AG09319 (cell line): ENCODE measurements at regions not wholly inside any gene's neighbourhood (a gene's known extent, or its start where the extent isn't known, plus 50 kb on each side); places are given as distances from the start of the nearest gene placed in this dataset.

Source experiments
- DNase-seq: peaks from one replicate; pipeline ENCODE4 v3.0.0-alpha.2; 2010; ENCODE audit warnings: low read depth; ENCODE audit errors: extremely low read depth
- TF ChIP-seq, protein P1 (sequence below): IDR thresholded peaks from 2 replicates; pipeline ENCODE4 v1.5.1; 2011; ENCODE audit warnings: low read depth, mild to moderate bottlenecking, inconsistent platforms, low read length, moderate library complexity

GRCh38 chr14:38040411-38040810, 167.3 kb upstream of the SSTR1 start:
- DNase-seq, result no peak
- TF ChIP-seq, protein P1, sequence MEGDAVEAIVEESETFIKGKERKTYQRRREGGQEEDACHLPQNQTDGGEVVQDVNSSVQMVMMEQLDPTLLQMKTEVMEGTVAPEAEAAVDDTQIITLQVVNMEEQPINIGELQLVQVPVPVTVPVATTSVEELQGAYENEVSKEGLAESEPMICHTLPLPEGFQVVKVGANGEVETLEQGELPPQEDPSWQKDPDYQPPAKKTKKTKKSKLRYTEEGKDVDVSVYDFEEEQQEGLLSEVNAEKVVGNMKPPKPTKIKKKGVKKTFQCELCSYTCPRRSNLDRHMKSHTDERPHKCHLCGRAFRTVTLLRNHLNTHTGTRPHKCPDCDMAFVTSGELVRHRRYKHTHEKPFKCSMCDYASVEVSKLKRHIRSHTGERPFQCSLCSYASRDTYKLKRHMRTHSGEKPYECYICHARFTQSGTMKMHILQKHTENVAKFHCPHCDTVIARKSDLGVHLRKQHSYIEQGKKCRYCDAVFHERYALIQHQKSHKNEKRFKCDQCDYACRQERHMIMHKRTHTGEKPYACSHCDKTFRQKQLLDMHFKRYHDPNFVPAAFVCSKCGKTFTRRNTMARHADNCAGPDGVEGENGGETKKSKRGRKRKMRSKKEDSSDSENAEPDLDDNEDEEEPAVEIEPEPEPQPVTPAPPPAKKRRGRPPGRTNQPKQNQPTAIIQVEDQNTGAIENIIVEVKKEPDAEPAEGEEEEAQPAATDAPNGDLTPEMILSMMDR, result no peak

DNA sequence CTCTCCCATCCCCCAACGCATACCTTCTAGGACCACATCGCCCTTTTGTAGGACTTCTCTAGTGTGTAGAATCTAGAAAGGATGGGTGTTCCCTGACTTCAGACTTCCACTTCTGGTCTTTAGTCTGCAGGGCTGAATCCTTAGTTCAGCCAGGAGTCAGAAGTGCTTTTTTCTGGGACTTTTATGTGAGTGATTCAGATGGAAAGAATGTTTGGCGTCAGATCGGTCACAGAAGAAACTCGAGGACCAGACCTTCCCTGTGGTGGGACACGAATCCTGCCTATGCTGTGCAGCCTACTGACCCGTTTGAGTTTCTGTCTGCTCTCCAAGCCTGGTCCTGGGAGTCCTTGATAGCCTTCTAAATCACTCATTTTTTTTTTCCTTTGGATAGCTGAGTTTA, 165.4 kb upstream of the SSTR1 start:
- TF ChIP-seq, protein P1, result no peak

GRCh38 chr14:38044710-38045109, 163.0 kb upstream of the SSTR1 start:
- TF ChIP-seq, protein P1, result no peak
- no peak for DNase-seq

More for the DNA sequence above, 165.4 kb upstream of the SSTR1 start:
- DNase-seq, result no peak

DNA sequence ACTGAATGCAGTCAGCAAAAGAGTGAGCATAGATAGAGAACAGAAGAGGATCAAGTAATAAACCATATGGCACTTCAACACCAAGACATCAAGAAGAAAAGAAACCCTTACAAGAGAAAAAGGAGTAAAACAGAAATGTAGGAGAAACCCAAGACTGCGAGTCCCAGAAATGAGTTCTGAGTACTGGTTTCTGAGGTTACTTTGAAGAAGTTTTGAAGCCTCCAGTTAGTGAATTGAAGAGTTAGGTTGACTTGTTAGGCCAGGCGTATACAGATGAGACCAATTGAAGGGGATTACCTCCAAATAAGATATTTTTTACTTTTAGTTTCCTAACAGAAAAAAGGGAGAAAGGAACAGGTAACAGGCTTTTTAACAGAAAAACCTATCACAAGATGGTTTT, 162.2 kb upstream of the SSTR1 start:
- TF ChIP-seq, protein P1, result no peak
- no peak for DNase-seq

- no peak for DNase-seq
- TF ChIP-seq, protein P1, result no peak
These were observed 161.5 kb upstream of the SSTR1 start for GRCh38 chr14:38046160-38046559.

DNA sequence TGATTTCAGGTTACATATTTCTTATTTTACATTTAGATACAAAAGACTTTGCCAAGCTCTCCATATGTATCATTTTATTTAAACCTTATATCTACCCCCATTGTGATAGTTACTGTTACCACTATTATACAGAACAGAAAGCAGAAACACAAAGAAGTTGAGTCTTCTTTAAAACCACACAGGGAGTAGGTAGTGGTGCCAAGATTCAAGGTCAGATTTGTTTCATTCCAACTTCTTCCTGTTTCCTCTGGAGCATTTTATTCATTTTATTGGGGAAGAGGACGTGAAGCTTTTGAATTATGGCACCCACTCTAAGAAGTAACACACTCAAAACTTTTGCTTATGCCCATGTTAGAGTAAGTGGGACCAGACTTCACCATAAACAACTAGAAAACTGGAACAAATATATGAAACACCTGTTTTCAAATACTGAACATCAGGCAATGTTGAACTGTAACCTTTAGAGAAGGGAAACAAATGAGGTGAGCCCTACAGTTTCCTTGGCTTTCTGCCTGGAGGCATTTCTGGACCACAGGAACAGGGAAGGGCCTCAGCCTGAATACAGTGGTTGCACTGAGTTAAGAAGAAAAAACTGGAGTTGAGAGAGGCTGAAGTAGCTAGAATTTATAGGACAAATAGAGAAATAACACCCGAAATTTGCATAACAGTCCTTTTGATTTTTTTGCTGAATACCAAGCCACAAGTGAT, 160.4 kb upstream of the SSTR1 start:
- DNase-seq, result no peak
- TF ChIP-seq, protein P1, result no peak

DNA sequence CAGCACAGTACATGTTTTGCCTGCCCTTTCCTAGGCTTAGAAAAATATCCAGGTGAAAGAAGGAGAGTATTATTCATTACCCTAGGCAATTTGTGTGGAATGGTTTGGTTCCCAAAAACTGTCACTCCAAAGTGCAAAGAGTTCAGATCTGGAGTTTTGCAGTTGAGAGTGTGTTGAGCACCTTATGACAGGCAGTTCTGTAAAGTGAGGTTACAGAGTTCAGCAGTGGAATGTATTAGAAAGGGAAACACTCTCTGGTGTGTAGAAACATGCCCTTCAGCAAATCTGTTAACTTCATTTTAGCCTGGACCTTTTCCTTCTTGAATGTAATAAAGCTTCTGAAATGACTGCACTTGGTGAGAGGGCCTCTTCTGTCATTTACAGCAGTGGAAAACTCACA, 154.0 kb upstream of the SSTR1 start:
- TF ChIP-seq, protein P1, result no peak
- no peak for DNase-seq
